Activated CD4-positive, CD25-positive, alpha-beta regulatory T cell (primary cell): ENCODE measurements at regions not wholly inside any gene's neighbourhood (a gene's known extent, or its start where the extent isn't known, plus 50 kb on each side); places are given as distances from the start of the nearest gene placed in this dataset.

Experiments
- DNase-seq, 4 experiments: peaks; one replicate each; lab custom pipeline; 2025; lab: John Stamatoyannopoulos, UW

GRCh38 chr18:24885276-24885675 lies 424.8 kb downstream of the HRH4 start:
- DNase-seq: no peak

DNA sequence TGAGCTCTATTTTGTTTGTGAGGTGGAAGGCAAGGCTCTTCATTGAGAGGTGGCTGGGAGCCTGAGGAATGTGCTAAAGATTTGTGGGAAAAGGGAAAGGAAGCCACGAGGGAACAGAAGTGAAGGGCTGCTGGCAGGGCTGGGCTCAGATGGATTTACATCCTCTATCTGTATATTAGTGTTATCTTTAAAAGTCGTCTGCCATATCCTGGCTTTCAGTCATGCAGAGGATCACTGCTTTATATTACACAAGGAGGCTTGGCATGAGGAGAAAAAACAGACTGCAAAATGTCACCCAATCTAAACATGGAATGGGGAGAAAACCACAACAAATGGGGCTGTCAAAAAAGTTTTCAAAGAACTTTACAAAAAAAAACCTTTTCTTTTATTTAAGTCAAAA lies 434.4 kb downstream of the HRH4 start:
- no peak for DNase-seq

GRCh38 chr18:24897461-24897860 lies 437.0 kb downstream of the HRH4 start:
- DNase-seq: no peak

GRCh38 chr18:24910221-24910620 lies 441.7 kb downstream of the ZNF521 start:
- no peak for DNase-seq

- no peak for DNase-seq
Observed at GRCh38 chr18:24913507-24914170, 438.3 kb downstream of the ZNF521 start.

DNA sequence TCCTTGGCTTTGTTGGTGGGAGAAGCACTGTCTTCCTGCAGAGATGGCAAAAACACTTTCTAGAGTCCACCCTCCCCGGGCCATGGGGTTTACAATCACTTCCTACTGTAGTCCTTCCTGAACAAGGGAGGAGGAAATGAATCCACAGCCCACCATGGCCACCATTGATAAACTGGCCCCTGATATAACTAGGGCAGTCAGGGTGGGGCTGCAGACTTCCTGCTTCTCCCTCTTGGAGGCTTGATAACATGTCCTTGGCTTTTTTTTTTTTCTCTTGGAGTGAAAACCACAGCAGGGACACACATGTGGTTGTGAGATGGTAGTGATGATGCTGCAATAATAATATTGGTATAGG lies 437.8 kb downstream of the ZNF521 start:
- no peak for DNase-seq

DNA sequence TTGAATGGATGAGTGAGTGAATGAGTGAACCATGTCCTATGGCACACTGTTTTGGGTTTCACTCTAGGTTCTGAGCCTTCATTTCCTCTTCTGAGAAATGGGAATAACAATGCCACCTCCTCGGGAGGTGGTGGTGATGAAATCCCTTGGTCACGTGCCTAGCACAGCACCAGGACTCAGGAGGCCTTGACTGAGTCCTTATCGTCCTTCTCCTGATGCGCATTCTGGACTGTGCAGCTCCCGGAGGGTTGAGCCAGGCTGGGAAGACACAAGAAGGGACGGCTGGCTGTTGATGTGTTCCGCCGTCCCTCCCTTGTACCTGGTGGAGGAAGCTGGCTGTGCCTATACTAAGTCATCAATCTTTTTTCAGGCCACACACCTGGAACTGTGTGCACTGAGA lies 437.3 kb downstream of the ZNF521 start:
- no peak for DNase-seq

GRCh38 chr18:24915547-24915946 lies 436.4 kb downstream of the ZNF521 start:
- no peak for DNase-seq

- DNase-seq: no peak
Observed at GRCh38 chr18:24917767-24918166, 434.2 kb downstream of the ZNF521 start.

- DNase-seq: no peak
Observed at GRCh38 chr18:24918257-24918656, 433.7 kb downstream of the ZNF521 start.

DNA sequence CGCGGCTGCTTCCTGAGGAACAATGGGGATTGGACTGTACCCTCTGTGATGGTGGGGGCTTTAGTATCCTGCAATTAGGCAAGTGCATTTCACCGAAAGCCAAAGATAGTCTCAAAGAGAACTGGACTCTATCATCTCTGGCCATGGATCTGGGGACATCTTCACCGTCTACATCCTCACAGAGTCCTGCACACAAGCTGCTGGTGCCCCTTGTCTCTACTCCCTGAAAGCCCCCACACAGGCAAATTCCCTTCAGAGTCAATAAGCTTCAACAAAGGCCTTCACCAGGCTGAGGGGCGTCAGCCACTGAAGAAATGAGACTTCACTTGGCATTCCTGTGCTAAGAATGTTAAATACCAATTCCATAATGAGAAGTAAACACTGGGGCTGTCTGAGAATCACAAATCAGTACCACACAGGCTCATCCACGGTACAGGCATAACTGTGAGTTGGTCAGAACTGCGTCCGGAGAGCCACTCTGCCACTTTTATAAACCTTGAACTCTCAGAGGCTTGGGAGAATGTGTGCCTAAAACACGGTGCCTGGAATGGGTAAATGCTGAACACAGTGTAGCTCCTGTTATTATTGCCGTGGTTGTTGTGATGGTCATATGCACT lies 432.7 kb downstream of the ZNF521 start:
- no peak for DNase-seq

GRCh38 chr18:24922491-24922890 lies 429.5 kb downstream of the ZNF521 start:
- DNase-seq: no peak

DNA sequence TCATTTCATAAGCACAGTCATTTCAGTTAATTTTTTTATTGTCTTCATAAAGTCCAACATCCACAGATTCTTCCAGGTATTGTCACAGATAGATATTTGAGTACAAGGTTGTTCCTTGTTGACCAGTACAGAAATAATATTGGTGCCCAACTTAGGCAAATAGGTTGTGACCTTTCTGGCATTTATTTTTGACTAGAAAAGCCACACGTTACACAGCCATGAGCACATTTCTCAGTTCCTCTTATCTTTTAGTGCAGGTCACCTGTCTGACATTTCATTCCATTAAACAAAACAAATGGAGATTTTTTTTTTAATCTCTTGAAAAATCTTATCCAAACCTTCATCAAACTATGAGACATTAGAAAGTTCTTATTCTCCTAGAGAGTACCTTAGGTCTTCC lies 428.8 kb downstream of the ZNF521 start:
- DNase-seq: no peak

- DNase-seq: no peak
Observed at GRCh38 chr18:24924066-24924716, 427.8 kb downstream of the ZNF521 start.

- DNase-seq: no peak
Observed at GRCh38 chr18:24926649-24927048, 425.3 kb downstream of the ZNF521 start.

DNA sequence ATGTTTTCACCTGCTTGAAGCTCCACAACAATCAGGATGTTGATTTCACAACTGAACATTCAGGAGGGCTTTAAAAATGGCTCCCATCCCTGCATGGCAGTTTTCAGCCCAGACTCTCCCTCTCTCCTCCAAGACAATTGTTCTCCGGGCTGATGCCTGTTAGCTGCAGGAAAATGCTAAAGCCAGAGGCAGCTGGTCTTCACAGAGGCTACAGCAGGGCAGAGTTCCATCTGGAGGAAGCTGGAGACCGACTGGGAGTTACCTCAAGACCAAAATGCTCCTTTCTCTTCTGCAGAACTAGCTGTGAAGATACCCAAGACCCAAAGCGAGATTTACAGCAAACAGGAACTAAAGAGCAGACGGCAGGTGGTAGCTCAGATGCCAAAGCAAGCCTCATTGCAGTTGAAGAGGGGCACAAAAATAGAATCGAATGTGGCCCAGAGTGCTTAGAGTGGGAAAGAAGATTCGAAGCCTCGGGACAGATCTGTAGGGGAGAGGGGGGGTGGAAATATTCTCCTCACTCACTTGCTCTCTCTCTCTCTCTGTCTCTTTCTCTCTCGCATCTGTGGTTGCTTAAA lies 423.6 kb downstream of the ZNF521 start:
- no peak for DNase-seq

DNA sequence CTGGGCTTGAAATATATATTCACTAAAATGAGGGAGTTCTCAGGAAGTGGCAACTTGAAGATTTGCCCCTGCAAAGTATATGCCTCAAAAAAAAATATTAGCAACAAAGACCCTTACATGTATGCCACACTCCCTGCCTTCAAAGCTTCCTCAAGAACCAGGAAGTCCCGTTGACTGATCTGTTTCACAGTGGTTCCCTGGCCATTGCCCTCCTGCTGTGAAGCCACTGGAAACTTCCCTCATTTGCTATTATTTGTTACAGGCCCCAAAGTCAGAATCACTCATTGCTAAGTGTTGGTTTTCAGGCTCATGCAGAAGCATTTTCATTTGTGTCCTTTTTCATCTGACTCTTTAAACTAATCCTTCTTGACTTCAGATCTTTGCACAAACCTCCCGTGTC lies 421.5 kb downstream of the ZNF521 start:
- DNase-seq: no peak

- no peak for DNase-seq
Observed at GRCh38 chr18:24930971-24931370, 421.0 kb downstream of the ZNF521 start.

DNA sequence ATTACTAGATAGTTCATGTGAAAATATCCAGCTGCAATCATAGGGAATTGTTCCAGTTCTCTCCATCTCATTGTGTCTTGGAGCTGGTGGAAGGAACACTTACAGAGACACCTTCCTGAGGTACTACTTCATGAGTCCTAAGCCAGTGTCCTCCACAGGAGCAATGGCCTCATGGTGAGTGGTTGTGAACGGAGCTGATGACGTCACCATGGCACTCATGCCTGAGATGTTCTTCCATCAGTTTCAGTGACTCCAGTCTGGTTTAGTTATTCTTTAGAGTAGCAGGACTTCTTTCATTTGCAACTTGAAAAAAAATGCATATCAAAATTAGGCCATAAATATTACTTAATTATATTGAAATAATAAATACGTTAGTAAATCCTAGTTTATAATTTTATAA lies 418.6 kb downstream of the ZNF521 start:
- no peak for DNase-seq

DNA sequence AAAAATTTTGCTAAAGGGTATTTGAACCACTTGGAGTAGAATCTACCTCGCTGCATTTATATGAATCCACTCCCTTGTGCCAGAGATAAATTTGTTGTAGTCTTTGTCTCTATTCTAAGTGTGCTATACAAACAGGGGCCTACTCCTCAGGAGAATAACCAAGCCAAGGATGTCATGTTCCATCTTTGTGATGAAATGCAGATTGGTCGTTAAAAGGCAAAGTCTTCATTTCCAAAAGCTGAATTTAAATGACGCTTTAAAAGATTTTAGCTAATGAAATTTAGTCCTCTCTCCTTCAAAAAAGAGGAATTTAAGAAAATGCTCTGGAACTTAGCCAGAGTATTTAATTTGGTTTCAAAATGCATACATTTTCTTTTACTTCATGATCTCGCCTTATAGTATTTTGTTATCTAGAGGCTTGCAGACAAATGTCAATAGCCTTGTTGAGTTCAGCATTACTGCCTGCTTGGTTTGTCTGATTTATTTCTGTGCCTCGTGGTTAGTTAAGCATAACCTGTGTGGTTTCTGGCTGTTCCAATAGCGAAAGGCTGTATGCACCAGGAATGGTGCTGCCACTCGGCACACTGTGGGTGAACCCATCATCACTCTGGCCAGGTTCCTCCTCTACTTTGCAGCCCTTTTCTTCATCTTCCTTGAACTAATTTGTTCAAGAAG lies 417.6 kb downstream of the ZNF521 start:
- DNase-seq: no peak

- no peak for DNase-seq
Observed at GRCh38 chr18:24935008-24935407, 417.0 kb downstream of the ZNF521 start.

GRCh38 chr18:24935896-24936295 lies 416.1 kb downstream of the ZNF521 start:
- no peak for DNase-seq

DNA sequence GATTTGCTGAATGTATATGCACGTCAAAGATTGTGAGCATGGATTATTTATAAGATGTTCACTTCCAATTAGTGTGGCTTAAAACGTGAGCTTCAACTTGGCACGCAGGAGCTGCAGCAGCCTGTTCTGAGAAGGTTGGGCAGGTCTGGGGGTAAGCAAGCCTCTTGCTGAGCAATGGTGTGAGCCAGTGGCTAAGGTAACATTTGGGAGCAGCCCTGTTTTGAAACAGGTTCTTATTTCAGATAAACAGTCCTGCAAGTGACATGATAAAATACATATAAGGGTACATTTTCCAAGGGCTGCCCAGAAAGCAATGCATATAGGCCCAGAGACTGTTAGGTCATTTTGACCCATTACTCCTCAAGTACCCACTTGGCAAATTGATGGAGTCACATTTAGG lies 415.3 kb downstream of the ZNF521 start:
- DNase-seq: no peak
